DMS153 (cell line): ENCODE measurements at regions not wholly inside any gene's neighbourhood (a gene's known extent, or its start where the extent isn't known, plus 50 kb on each side); places are given as distances from the start of the nearest gene placed in this dataset.

Source experiments
- DNase-seq: peaks from one replicate; lab custom pipeline; 2025; lab: John Stamatoyannopoulos, UW

DNA sequence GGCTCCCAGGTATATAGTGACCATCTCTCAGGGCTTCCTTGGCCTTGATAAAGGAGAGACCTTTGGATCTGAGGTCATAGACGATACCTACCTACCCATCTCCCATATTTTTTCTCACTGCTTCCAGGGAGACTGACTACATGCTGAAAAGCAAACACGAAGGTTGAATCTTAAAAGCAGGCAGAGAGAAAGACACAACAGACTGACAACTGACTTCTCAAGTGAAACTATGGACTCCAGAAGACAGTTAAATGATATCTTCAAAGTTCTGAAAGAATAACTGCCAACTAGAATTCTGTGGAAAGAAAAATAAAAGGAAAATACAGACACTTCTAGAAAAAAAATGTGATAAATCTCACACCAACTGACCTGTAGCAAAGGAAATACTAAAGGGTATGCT, 76.5 kb upstream of the HAAO start:
- no peak for DNase-seq

DNA sequence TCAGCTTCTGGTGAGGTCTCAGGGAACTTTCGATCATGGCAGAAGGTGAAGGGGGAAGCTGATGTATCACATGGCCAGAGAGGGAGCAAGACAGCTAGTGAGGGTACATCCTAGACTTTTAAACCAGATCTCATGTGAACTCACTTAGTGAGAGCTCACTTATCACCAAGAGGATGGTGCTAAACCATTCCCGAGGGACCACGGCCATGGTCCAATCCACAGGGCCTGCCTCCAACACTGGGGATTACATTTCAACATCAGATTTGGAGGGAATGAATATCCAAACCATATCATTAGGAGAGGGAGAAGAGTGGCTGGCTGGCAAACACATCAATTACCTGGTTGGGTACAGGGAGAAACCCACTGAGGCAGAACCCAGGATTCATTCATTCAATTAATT, 75.7 kb upstream of the HAAO start:
- DNase-seq, result no peak

DNA sequence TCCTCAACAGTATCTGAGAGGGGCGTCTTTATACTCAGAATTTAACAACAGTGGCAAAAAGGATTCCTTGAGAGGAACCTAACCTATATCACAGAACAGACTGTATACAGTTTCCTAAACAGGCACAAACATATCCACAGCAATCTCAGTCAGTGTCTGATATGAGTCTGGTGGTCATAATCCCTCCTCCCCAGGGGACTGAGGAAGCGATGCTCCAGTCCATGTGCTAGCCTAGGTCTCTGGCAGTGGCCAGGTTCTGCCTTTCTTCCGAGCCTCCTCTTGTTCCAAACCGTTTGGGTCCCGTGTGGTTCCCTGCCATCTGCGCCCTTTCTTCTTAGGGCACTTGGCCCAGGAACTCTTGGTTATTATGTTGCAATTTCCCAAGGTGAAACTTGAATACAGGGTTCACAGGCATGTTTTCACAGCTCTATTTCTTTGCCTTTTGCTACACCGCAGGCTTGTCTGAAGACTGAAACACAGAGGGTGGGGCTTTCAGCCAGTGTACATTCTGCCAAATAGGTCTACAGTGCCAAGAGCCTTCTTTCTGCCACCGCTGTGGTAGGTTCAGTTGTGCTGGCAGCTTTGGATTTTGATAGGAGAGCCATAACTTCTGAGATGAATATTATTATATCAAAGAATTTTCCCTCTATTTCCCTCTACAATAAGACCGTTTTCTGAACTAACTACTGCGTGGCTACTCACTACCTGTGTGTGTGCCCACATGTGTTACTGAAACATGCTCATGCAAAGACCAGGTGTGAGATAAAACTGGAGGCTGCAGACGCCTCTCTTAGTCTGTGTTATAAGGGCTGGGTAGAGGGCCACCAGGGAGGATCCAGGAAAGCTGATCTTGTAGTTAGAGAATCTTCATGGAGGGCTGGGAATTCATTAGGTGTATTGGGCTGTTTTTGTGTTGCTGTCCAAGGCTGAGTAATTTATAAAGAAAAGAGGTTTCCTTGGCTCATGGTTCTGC, 75.0 kb upstream of the HAAO start:
- DNase-seq, result no peak

DNA sequence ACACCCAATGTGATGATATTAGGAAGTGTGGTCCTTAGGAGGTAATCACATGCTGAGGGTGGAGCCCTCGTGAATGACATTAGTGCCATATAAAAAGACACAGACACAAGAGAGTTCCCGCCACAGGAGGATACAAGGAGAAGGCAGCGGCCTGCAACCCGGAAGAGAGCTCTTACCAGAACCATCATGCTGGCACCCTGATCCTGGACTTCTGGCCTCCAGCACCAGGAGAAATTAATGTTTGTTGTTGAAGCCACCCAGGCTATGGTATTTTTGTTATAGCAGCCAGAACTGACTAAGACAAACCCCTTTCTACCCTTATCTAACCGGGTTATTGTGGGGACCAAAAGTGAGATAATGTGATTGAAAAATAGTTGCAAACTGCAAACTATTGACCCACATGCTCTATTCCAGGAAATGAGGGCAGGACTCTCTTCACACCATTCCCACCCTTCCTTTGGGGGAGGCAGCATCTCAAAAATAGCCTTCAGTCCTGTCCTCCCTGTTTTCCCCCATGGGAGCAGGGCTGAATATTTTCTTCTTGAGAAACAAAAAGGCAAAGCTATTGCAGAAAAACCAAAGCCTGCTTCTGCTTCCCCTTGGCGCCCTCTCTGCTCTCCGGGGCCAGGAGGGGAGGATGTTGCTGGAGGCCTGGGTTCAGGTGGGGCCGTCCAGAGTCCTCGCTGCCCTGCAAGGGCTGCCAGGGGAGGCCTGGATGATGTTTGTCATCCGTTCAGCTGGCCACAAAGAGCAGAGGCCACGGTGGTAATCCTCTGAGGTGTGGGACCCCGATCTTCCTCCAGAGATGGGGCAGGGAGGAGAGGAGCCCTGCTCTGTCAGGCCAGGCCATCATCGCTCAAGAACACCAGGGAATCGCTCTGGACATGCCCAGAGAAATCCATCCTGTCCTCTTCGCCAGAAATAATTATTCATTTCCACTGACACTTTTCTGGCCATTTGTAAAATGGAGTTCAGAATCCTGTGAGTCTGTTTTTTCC, 73.8 kb upstream of the HAAO start:
- no peak for DNase-seq

DNA sequence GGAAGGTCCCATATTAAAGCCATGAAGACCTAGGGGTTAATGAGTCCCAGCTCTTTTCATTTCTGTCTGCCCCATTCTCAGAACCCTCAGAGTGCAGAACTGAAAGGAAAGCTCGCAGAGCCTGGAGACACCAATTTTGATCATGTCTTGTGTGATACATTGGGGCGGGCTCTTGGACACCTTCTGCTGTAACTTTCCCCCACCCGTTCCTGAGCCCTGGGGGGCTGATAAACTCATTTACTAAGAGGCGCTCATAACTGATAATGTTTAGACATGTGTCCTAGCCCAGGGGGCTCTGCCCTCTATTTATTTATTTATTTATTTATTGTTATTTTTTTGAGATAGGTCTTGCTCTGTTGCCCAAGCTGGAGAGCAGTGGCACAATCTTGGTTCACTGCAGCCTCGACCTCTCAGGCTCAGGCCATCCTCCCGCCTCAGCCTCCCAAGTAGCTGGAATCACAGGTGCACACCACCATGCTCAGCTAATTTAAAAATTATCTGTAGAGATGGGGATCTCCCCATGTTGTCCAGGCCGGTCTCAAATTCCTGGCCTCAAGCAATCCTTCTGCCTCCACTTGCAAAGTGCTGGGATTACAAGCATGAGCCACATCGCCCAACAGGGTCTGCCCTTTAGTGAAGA, 72.4 kb upstream of the HAAO start:
- DNase-seq, result no peak

DNA sequence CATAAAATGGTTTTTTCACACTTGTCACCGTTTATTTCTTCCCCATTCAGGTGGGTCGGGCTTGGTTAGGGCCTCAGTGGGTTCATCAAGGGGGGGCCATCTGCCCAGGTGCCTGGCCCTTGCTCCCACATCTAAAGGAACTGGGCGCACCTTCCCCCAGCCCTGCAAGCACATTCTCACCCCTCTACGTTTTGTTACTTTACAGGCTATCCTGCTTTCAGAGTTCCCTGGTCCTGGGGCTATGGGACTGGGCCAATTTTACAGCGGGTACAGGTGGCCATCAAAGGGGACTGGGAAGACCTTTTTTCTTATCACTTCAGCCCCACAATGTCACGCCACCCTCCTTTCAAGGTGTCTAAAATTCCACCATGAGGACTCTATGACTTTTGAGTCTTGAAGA, 71.8 kb upstream of the HAAO start:
- DNase-seq, result no peak

DNA sequence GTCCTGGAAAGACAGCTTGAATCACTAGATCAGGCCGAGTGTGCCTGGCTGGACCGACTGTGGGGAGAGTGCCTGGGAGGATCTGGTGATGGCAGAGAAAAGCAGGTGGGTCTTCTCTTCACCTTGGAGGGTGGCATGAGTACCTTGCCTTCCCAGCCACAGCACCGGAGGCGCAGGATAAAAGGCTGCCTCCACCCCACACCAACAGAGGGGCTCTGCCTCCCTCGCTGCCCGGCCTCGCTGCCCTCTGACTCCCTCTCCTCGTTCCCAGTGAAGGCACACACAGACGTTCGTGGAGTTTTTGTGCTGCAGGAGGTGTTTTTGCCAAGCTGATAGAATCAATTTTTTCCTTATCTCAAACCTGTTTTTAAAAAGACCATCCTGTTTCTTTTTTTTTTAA, 71.4 kb upstream of the HAAO start:
- DNase-seq, result no peak

DNA sequence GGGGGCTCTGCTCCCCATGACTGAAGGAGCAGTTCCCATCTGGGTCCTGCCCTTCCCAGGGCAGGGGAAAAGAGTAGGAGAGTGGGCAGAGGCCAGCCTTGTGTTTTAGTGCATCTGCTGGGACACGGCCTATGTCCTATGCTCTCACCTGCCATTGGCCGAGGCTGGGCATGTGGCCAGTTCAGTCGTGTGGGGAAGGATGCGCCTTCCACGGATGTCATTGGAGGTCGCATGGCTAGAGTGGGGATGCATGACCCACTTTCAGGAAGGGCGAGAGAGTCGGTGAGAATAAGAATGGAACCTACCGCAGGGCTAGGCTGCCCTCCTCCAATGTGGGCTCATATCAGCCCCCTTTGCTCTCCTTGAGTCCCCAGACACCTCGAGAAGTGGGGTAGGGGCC, 70.9 kb upstream of the HAAO start:
- no peak for DNase-seq

DNA sequence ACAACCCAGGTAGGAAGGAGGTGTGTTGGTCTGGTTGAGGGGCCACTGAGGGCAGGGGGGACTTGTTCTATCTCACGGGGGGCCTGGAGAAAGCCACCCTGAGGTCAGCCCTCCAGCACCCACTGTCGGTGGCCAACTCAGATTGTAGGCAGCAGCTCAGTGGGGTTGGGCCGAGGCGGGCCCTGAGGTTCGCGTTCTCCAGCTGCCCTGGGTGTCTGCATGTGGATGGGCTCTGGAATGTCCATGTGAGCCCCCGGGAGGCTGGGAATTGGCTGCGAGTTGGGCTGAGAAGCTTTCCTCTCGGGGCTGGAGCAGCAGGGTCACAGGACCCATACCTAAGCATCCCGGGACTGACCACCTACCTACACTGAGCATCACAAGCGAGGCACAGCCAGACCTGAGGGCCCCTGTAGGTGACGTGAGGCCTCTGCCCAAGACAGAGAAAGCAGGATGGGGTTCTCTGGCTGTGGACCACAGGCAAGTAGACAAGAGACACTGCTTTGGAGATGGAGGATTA, 70.3 kb upstream of the HAAO start:
- DNase-seq, result no peak

DNA sequence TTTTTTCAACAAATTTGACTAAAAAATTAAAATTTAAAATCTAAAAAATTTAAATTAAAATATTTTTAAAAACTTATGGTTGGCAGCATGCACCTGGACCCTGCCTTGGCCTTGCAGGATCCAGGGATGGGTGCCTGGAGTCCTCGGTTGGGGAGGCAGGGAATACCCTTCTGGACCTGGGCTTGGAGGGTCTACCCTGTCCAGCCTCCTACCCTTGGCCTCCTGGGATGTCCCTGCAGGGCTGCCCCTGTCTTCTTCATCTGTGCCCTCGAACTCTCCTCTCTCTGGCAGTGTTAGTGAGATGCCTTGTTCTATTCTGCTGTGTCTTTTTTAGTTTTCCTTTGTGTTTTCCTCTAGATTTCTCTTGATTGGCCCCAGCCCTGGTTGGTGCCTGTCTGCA, 68.9 kb upstream of the HAAO start:
- no peak for DNase-seq

DNA sequence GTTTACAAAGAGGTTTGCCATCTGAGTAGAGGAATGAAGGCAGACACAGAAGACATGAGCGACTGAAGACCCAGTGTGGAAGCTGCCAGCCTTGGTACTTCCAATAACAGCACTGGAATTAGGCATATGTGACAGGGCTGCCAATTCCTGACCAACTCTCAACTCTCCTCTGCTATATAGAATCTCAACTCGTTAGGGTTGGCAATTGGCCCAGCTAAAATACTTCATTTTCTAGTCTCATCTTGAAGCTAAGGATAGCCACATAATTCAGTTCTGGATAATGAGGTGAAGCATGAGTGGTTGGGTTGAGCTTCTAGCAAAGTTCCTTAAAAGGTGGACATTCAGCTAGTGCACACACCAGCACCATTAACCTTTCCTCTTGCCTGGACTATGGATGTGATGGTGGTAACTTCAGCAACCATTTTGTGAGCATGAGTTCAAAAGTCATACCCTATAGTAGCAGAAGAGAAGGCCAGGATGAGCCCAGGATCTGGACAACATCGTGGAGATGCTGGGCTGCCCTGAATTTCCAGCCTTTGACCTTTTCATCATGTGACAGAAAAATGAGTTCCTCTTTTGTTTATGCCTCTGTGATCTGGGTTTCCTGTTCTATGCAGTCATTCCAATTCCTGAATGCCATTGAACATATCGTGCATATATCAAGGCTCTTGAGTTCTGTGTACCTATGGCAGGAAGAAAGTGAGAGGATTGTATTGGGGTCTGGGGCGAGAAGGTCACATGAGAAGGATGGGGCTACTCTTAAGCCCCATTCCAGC, 68.1 kb upstream of the HAAO start:
- DNase-seq, result no peak

DNA sequence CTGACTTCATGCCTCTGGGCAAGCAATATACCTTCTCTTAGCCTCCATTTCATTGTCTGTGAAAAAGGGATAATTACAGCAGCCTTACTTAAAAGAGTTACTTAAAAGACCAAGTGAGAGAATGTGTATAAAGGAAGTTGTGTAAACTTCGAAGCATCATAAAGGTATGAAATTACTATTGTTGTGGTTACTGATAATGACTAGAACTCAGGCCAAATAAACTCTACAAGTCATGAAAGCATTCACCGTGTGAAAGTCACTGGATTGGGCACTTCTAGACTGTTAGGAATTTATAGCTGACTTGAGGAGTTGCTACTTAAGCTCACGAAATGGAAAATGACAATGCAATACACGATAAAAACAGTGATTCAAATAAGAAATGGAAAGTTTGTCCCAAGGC, 67.4 kb upstream of the HAAO start:
- DNase-seq, result no peak

DNA sequence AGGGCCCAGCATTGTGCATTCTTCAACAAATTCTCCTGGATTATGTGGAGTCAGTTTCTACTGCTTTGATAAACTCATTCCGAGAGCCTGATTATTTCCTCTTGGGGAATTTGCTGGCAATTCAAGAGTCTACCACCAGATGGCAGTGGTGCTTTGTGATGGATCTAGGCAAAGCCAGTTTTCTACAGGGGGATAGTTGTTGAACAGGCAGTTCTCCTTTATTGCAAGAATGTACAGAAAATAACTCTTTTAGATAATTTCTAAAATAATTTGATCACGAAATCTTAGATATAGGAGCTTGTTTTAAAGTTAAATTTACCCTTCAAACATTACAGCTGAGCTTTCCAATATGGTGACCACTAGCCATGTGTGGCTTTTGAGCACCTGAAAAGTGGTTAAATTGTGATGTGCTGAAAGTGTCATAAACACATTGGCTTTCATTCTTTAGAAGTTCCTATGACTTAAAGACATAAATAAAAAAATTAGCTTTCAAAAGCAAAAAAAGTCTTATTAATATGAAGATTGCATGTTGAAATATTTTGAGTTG, 66.7 kb upstream of the HAAO start:
- peak; percentile 4 for DNase-seq

DNA sequence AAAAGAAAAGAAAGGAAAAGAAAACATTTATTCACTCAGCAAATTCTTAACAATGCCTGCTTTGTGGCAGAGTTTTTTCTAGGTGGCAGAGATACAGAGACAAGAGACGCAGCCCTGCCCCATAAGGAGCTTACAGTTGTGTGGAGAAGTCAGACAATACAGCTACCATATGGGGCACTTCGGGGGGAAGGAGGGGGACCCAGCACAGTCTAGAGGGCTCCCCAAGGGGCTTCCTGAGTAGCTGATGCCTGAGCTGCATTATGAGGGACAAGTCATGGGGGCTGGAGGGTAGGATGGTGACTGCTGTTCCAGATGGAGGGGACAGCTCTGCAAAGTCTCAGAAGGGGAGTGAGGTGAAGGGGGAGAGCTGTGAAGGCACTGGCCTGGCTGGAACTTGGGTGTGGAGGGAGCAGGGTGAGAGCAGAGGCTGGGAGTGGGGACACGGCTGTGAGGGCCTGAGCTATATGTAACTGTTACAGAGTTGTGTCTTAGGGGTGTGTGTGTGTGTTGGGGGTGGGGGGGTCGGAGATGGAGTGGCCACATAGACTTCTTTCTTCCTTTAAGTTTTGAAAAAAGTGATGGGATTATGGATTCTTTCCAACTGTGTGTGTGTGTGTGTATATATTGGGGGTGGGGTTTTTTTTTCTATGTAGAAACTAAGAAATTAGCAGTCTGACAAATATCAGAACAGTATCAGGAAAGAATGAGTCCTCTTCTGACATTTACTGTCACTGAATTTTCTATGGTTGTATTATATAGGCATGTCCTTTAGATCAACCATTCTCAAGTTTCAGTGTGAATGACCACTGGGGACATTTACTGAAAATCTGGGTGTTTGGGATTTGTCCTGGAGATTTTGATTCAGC, 66.0 kb upstream of the HAAO start:
- no peak for DNase-seq

DNA sequence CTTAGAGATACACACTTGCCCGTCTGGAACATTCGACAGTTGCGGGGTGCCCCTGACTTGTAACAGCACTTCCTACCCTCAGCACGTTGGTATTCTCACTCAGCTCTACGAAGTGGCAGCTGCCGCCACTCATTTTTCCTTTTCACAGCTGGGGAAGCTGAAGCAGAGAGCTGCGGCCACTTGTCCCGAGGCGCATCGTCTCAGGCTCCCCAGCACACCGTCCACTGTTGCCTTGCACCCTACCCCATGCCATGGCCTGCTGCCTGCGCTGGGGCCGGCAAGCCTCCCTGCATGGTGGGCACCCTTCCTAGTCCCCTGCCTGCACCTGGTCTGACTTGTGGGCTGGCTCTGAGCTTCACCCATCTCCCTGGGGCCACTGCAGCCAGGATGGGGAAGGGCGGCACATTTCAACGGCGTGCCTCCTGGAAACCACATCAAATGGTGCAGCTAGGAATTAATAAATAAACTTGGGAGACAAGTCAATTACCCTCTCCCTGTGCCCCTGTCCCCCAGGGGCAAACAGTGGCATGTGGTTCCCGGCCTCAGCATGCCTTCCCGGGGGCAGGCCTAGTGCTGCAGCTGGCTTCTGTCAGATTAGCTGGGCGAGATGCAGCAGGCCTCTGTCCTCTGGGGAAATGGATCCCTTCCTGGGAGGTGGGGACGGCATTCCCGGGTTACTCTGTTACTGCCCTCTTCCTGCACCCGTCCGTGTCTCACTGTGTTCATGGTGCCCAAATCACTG, 64.7 kb upstream of the HAAO start:
- DNase-seq, result no peak

DNA sequence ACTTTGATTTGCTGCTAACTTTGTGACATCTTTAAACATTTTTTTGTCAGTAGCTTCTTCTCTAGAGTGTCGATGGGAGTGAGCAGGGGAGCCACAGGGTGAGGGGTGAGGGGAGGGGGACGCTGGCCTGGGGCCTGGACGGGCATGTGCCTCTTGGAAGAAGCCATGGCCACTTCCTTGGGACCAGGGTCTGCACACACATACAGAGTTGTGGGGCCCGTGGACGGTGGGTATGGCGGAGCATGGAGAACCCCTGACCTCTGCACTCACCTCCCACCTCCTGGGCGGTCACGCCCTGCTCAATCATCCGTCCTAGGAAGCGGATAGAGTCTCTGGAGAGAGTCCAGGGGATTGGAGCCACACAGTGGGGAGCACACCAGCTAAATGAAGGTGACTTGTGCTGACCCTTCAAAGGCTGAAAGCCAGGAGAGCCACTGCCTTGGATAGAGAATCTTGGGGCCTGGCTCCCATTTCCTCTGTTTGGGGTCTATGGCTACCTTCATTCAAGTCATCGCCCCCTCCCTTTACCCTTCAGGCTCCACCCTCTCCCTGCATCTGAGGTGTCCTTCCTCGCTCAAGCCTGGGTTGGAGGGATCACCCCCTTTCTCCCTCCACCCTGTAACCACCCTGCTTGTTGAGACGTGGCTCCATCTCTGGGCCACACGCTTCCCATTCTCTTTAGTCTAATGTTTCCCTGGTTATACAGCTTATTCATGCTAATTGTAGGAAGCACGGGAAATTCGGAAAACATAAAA, 63.9 kb upstream of the HAAO start:
- DNase-seq, result no peak

DNA sequence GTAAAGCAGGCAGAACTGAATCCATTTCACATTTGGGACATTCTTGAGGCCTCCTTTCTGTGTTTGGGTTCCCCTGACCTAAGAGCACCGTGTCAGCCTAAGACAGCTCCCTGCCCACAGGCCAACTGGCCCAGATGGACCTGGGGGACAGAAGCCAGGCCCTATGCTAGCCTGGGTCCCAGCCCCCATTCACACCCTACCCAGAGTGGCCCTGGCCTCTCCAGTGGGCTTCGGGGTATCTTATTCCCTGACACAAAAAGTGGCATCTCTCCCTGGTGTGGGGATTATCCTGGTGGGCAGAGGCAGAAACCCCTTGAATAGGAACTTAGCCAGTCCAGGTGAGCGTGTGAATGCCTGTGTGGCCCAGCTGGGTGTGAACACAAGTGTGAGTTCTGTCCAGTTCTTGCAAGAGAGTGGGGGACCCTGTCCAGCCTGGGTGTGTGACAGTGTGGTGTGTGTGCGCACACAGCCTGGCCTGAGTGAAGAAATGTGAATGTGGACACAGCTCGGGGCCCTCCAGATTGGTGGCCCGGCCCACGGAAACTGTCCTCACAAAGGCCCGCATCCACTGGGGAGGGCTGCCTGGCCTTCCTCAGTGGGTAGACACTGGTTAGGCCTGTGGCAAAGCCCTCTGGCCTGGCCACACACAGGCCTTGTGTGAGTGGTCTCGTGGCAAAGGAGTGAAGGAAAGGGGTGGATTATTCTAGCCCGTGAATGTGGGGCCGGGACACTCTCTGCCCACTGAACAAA, 63.0 kb upstream of the HAAO start:
- no peak for DNase-seq
